ENCODE measurements at regions not wholly inside any gene's neighbourhood (a gene's known extent, or its start where the extent isn't known, plus 50 kb on each side); places are given as distances from the start of the nearest gene placed in this dataset.

GRCh38 chr2:16068552-16068940 lies 128.2 kb downstream of the MYCN start:
- DNase-seq (no peak), ATAC-seq (ENCODE audit: low read depth) (no peak)
- CTCF ChIA-PET: no interaction called here
- Histone ChIP-seq H2AFZ (ENCODE audit: insufficient read depth, low read depth, low read length, poor library complexity, severe bottlenecking) (no peak overlapping the region), H3K4me1 (ENCODE audit: control insufficient read depth in 2 of 2, insufficient read depth in 2 of 2, low read length in 2 of 2) (no peaks in the 10 kb centered on the region), H3K4me3 (ENCODE audit: control extremely low read depth in 1 of 5, extremely low read depth in 1 of 5, insufficient read depth in 1 of 5, low read depth in 2 of 5, low read length in 4 of 5) (no peak overlapping the region), H3K9me3 (ENCODE audit: control extremely low read depth in 1 of 3, control insufficient read depth in 2 of 3, insufficient read depth in 1 of 3, low read length in 2 of 3) (peaks cover 0 to 8% (median 7%) of the 10 kb centered on the region in 3 donors), H3K9ac (ENCODE audit: low read length) (no peak overlapping the region), H3K36me3 (replicated peaks in 1 of 2; ENCODE audit: control extremely low read depth in 1 of 2, control insufficient read depth in 1 of 2, extremely low read depth in 1 of 2, insufficient read depth in 2 of 2, low read length in 1 of 2) (no peaks in the 10 kb centered on the region), H4K20me1 (ENCODE audit: control insufficient read depth, insufficient read depth, low read length, poor library complexity, severe bottlenecking) (no peaks in the 10 kb centered on the region), H3K27ac (ENCODE audit: low read length in 2 of 2) (no peak overlapping the region), H3K79me2 (ENCODE audit: control insufficient read depth, insufficient read depth, low read length) (no peaks in the 10 kb centered on the region), H3K4me2 (replicated peaks; ENCODE audit: low read depth, low read length, poor library complexity, severe bottlenecking) (no peak overlapping the region), H3K27me3 (replicated peaks in 1 of 4; ENCODE audit: control extremely low read depth in 1 of 4, control insufficient read depth in 3 of 4, insufficient read depth in 4 of 4, low read length in 3 of 4) (no peaks in the 10 kb centered on the region)
- H3K4me3 Mint-ChIP-seq: no peak overlapping the region
- no peaks in the 10 kb centered on the region for H3K27me3 Mint-ChIP-seq
- H3K9me3 Mint-ChIP-seq (ENCODE audit: insufficient read depth): peaks cover 4% of the 10 kb centered on the region
- TF ChIP-seq EZH2 (IDR thresholded peaks at IDR 0.05; ENCODE audit: borderline replicate concordance, insufficient read depth, low read depth, low read length, poor library complexity, severe bottlenecking) (no peak), CTCF (IDR thresholded peaks at IDR 0.05) (no peak)
- H3K27ac Mint-ChIP-seq: no peak overlapping the region
- intact Hi-C loops (cut with micrococcal nuclease): no loop called here
- POLR2A ChIA-PET: no interaction called here
- WGBS (ENCODE audit: insufficient coverage): 92% methylated on average over 2 of the region's 3 CpGs
- H3K4me1 Mint-ChIP-seq: no peaks in the 10 kb centered on the region

GRCh38 chr2:16067866-16068551 lies 127.7 kb downstream of the MYCN start:
- peaks cover 4% of the 10 kb centered on the region for H3K9me3 Mint-ChIP-seq (ENCODE audit: insufficient read depth)
- H3K4me3 Mint-ChIP-seq: no peak overlapping the region
- Histone ChIP-seq H3K4me3 (ENCODE audit: control extremely low read depth in 1 of 5, extremely low read depth in 1 of 5, insufficient read depth in 1 of 5, low read depth in 2 of 5, low read length in 4 of 5) (no peak overlapping the region), H3K9ac (ENCODE audit: low read length) (no peak overlapping the region), H3K36me3 (replicated peaks in 1 of 2; ENCODE audit: control extremely low read depth in 1 of 2, control insufficient read depth in 1 of 2, extremely low read depth in 1 of 2, insufficient read depth in 2 of 2, low read length in 1 of 2) (no peaks in the 10 kb centered on the region), H2AFZ (ENCODE audit: insufficient read depth, low read depth, low read length, poor library complexity, severe bottlenecking) (no peak overlapping the region), H3K4me2 (replicated peaks; ENCODE audit: low read depth, low read length, poor library complexity, severe bottlenecking) (no peak overlapping the region), H3K79me2 (ENCODE audit: control insufficient read depth, insufficient read depth, low read length) (no peaks in the 10 kb centered on the region), H3K9me3 (ENCODE audit: control extremely low read depth in 1 of 3, control insufficient read depth in 2 of 3, insufficient read depth in 1 of 3, low read length in 2 of 3) (peaks cover 0 to 13% (median 12%) of the 10 kb centered on the region in 3 donors), H3K27me3 (replicated peaks in 1 of 4; ENCODE audit: control extremely low read depth in 1 of 4, control insufficient read depth in 3 of 4, insufficient read depth in 4 of 4, low read length in 3 of 4) (no peaks in the 10 kb centered on the region), H3K4me1 (ENCODE audit: control insufficient read depth in 2 of 2, insufficient read depth in 2 of 2, low read length in 2 of 2) (no peaks in the 10 kb centered on the region), H3K27ac (ENCODE audit: low read length in 2 of 2) (no peak overlapping the region), H4K20me1 (ENCODE audit: control insufficient read depth, insufficient read depth, low read length, poor library complexity, severe bottlenecking) (no peaks in the 10 kb centered on the region)
- ATAC-seq (ENCODE audit: low read depth) (no peak), DNase-seq (no peak)
- no peaks in the 10 kb centered on the region for H3K4me1 Mint-ChIP-seq
- POLR2A ChIA-PET: no interaction called here
- intact Hi-C loops (cut with micrococcal nuclease): no loop called here
- no peaks in the 10 kb centered on the region for H3K27me3 Mint-ChIP-seq
- no peak overlapping the region for H3K27ac Mint-ChIP-seq
- TF ChIP-seq CTCF (IDR thresholded peaks at IDR 0.05) (no peak), EZH2 (IDR thresholded peaks at IDR 0.05; ENCODE audit: borderline replicate concordance, insufficient read depth, low read depth, low read length, poor library complexity, severe bottlenecking) (no peak)
- WGBS (ENCODE audit: insufficient coverage): 91% methylated on average over 11 of the region's 11 CpGs
- CTCF ChIA-PET: no interaction called here

Data from B cell (primary cell).